ENCODE measurements at regions not wholly inside any gene's neighbourhood (a gene's known extent, or its start where the extent isn't known, plus 50 kb on each side); places are given as distances from the start of the nearest gene placed in this dataset.

GRCh38 chr2:48174503-48174902 is 140.0 kb upstream of the FOXN2 start:
- TF ChIP-seq CTCF (conservative IDR thresholded peaks at IDR 0.05; ENCODE audit: low read depth in 2 of 2), result no peak
- no peak for TF ChIP-seq CREB1 (CRISPR knock-in tag; IDR thresholded peaks at IDR 0.05; ENCODE audit: low read depth)
- no peak for TF ChIP-seq EZH2 (IDR thresholded peaks at IDR 0.05; ENCODE audit: low read depth, unreplicated experiment)

Data from GM23338 (cell line).